ENCODE measurements at regions not wholly inside any gene's neighbourhood (a gene's known extent, or its start where the extent isn't known, plus 50 kb on each side); places are given as distances from the start of the nearest gene placed in this dataset.

DNA sequence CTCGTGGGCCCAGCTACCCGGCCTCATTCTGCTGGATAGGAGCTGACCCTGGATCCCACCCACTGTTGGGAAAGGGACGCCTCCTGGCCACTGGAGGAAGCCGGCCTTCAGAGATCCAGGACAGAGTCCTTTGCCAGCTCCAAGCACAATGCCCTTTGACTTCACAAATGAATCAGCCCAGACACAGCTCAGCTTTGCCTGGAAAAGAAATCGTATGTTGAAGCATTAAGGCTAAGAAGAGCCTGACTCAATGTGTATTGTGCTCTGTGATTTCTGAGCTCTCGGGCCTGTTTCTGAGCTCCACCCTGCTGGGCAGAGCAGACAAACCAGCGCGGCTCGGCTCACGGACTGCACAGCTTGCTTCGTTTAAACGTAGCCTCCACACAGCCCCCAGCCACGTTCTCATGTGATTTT lies 162.9 kb upstream of the APCDD1 start:
- no peak overlapping the region for H3K4me2 ChIP-seq (ENCODE audit: low read length)
- H3K4me3 ChIP-seq (ENCODE audit: low read length): no peak overlapping the region
- no peaks in the 10 kb centered on the region for H4K20me1 ChIP-seq (ENCODE audit: insufficient read depth)
- no peak overlapping the region for H3K27ac ChIP-seq (ENCODE audit: low read length)
- H3F3A ChIP-seq (ENCODE audit: insufficient read depth, low read length, poor library complexity, severe bottlenecking): no peaks in the 10 kb centered on the region
- TF ChIP-seq SMC3 (conservative IDR thresholded peaks at IDR 0.05; ENCODE audit: poor library complexity) (no peak), EP300 (conservative IDR thresholded peaks at IDR 0.05; ENCODE audit: poor library complexity, severe bottlenecking) (no peak), TAF1 (IDR thresholded peaks at IDR 0.05; ENCODE audit: low read depth) (no peak), POLR2AphosphoS5 (IDR thresholded peaks at IDR 0.05) (no peak), RAD21 (conservative IDR thresholded peaks at IDR 0.05) (no peak), MXI1 (conservative IDR thresholded peaks at IDR 0.05; ENCODE audit: poor library complexity, severe bottlenecking) (no peak), EZH2 (IDR thresholded peaks at IDR 0.05; ENCODE audit: borderline replicate concordance, insufficient read depth, low read length, poor library complexity, severe bottlenecking) (no peak)
- TF ChIP-seq, protein P1, sequence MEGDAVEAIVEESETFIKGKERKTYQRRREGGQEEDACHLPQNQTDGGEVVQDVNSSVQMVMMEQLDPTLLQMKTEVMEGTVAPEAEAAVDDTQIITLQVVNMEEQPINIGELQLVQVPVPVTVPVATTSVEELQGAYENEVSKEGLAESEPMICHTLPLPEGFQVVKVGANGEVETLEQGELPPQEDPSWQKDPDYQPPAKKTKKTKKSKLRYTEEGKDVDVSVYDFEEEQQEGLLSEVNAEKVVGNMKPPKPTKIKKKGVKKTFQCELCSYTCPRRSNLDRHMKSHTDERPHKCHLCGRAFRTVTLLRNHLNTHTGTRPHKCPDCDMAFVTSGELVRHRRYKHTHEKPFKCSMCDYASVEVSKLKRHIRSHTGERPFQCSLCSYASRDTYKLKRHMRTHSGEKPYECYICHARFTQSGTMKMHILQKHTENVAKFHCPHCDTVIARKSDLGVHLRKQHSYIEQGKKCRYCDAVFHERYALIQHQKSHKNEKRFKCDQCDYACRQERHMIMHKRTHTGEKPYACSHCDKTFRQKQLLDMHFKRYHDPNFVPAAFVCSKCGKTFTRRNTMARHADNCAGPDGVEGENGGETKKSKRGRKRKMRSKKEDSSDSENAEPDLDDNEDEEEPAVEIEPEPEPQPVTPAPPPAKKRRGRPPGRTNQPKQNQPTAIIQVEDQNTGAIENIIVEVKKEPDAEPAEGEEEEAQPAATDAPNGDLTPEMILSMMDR (IDR thresholded peaks at IDR 0.05; ENCODE audit: poor library complexity, severe bottlenecking): no peak
- TF ChIP-seq, protein P2, sequence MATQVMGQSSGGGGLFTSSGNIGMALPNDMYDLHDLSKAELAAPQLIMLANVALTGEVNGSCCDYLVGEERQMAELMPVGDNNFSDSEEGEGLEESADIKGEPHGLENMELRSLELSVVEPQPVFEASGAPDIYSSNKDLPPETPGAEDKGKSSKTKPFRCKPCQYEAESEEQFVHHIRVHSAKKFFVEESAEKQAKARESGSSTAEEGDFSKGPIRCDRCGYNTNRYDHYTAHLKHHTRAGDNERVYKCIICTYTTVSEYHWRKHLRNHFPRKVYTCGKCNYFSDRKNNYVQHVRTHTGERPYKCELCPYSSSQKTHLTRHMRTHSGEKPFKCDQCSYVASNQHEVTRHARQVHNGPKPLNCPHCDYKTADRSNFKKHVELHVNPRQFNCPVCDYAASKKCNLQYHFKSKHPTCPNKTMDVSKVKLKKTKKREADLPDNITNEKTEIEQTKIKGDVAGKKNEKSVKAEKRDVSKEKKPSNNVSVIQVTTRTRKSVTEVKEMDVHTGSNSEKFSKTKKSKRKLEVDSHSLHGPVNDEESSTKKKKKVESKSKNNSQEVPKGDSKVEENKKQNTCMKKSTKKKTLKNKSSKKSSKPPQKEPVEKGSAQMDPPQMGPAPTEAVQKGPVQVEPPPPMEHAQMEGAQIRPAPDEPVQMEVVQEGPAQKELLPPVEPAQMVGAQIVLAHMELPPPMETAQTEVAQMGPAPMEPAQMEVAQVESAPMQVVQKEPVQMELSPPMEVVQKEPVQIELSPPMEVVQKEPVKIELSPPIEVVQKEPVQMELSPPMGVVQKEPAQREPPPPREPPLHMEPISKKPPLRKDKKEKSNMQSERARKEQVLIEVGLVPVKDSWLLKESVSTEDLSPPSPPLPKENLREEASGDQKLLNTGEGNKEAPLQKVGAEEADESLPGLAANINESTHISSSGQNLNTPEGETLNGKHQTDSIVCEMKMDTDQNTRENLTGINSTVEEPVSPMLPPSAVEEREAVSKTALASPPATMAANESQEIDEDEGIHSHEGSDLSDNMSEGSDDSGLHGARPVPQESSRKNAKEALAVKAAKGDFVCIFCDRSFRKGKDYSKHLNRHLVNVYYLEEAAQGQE (IDR thresholded peaks at IDR 0.05; ENCODE audit: borderline replicate concordance): no peak
- no peak overlapping the region for H2AFZ ChIP-seq (ENCODE audit: low read depth, low read length)
- H3K36me3 ChIP-seq (ENCODE audit: insufficient read depth, low read length): no peaks in the 10 kb centered on the region
- H3K9me3 ChIP-seq (ENCODE audit: low read length): peaks cover 4% of the 10 kb centered on the region
- no peaks in the 10 kb centered on the region for H3K27me3 ChIP-seq (ENCODE audit: insufficient read depth, low read depth, low read length)
- H3K9me2 ChIP-seq (ENCODE audit: insufficient read depth, low read length): no peaks in the 10 kb centered on the region
- no peaks in the 10 kb centered on the region for H3K79me2 ChIP-seq (replicated peaks; ENCODE audit: insufficient read depth, low read length)
- no peak overlapping the region for H3K9ac ChIP-seq (ENCODE audit: low read length)

DNA sequence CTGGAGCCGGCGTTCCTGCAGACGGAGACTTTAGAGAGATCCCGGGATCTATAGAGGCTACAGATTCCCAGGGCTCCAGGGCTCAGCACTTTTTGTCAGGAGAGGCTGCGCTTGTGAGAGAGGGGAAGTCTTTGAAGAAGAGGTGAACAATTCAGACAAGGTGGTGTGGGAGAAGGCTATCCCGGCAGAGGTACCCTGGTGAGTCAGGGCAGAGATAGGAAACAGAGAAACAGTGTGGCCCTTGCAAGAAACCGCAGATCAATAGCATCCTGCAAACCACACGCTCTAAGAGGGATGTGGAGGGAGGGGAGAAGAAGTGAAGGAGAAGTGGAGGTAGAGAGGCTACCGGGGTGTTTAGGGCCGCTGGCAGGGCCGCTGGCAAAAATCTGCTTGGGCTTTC lies 160.5 kb upstream of the APCDD1 start:
- Histone ChIP-seq H3K9me3 (ENCODE audit: low read length) (peaks cover 4% of the 10 kb centered on the region), H3K4me3 (ENCODE audit: low read length) (no peak overlapping the region), H3K36me3 (ENCODE audit: insufficient read depth, low read length) (no peaks in the 10 kb centered on the region), H3F3A (ENCODE audit: insufficient read depth, low read length, poor library complexity, severe bottlenecking) (no peaks in the 10 kb centered on the region), H3K9me2 (ENCODE audit: insufficient read depth, low read length) (no peaks in the 10 kb centered on the region), H3K79me2 (replicated peaks; ENCODE audit: insufficient read depth, low read length) (no peaks in the 10 kb centered on the region), H3K4me2 (ENCODE audit: low read length) (no peak overlapping the region), H2AFZ (ENCODE audit: low read depth, low read length) (no peak overlapping the region), H3K27me3 (ENCODE audit: insufficient read depth, low read depth, low read length) (no peaks in the 10 kb centered on the region), H3K27ac (ENCODE audit: low read length) (no peak overlapping the region), H4K20me1 (ENCODE audit: insufficient read depth) (no peaks in the 10 kb centered on the region), H3K9ac (ENCODE audit: low read length) (no peak overlapping the region)
- TF ChIP-seq MXI1 (conservative IDR thresholded peaks at IDR 0.05; ENCODE audit: poor library complexity, severe bottlenecking) (no peak), SMC3 (conservative IDR thresholded peaks at IDR 0.05; ENCODE audit: poor library complexity) (no peak), EZH2 (IDR thresholded peaks at IDR 0.05; ENCODE audit: borderline replicate concordance, insufficient read depth, low read length, poor library complexity, severe bottlenecking) (no peak), EP300 (conservative IDR thresholded peaks at IDR 0.05; ENCODE audit: poor library complexity, severe bottlenecking) (no peak), RAD21 (conservative IDR thresholded peaks at IDR 0.05) (no peak), TAF1 (IDR thresholded peaks at IDR 0.05; ENCODE audit: low read depth) (no peak), POLR2AphosphoS5 (IDR thresholded peaks at IDR 0.05) (no peak)
- TF ChIP-seq, protein P1 (IDR thresholded peaks at IDR 0.05; ENCODE audit: poor library complexity, severe bottlenecking): no peak
- TF ChIP-seq, protein P2 (IDR thresholded peaks at IDR 0.05; ENCODE audit: borderline replicate concordance): no peak
